WTC11 (cell line): ENCODE measurements at regions not wholly inside any gene's neighbourhood (a gene's known extent, or its start where the extent isn't known, plus 50 kb on each side); places are given as distances from the start of the nearest gene placed in this dataset.

Source experiments
- ATAC-seq: fragments of 200-7000 bp; cut with Tn5 transposase; 2 replicates; pipeline ENCODE4 v1.10.0; 2021; ENCODE audit warnings: mild to moderate bottlenecking, moderate library complexity
- CTCF ChIA-PET: fragments of 300-600 bp; sonication (Branson Sonifier 250); formaldehyde crosslinking; loops from one replicate; lab custom pipeline; 2021; ENCODE audit warnings: antibody characterized with exemption; lab: Charles Lee
- POLR2A ChIA-PET: fragments of 350-600 bp; sonication (Branson Sonifier 250); formaldehyde crosslinking; loops from one replicate; lab custom pipeline; 2021; ENCODE audit warnings: antibody characterized with exemption; lab: Charles Lee
- DNase-seq: peaks from one replicate; pipeline ENCODE4 v3.0.0; 2021; ENCODE audit warnings: low spot score
- H3K27ac Mint-ChIP-seq: 2 replicates; pipeline ENCODE4 v1.8.0; 2021; ENCODE audit warnings: mixed read lengths
- H3K27me3 Mint-ChIP-seq: 2 replicates; pipeline ENCODE4 v1.8.0; 2021; ENCODE audit warnings: low read depth, mild to moderate bottlenecking, moderate library complexity, mixed read lengths
- H3K36me3 Mint-ChIP-seq: 2 replicates; pipeline ENCODE4 v1.8.0; 2021; ENCODE audit warnings: mixed read lengths
- H3K4me1 Mint-ChIP-seq: 2 replicates; pipeline ENCODE4 v1.8.0; 2022; ENCODE audit warnings: mixed read lengths
- H3K4me3 Mint-ChIP-seq: 2 replicates; pipeline ENCODE4 v1.8.0; 2021; ENCODE audit warnings: mild to moderate bottlenecking, moderate library complexity, mixed read lengths
- H3K9me3 Mint-ChIP-seq: 2 replicates; pipeline ENCODE4 v1.8.0; 2021; ENCODE audit warnings: mixed read lengths
- ARID4B ChIP-seq: sonication (generic); formaldehyde crosslinking; IDR thresholded peaks from 2 replicates; pipeline ENCODE4 v1.8.0; 2023; ENCODE audit warnings: missing genetic modification reagents, mild to moderate bottlenecking, borderline replicate concordance
- FOXP1 ChIP-seq: sonication (generic); formaldehyde crosslinking; IDR thresholded peaks from 2 replicates; pipeline ENCODE4 v1.8.0; 2022; ENCODE audit warnings: missing genetic modification reagents, mild to moderate bottlenecking, moderate library complexity, borderline replicate concordance
- GRHL2 ChIP-seq: fragments of 250-450 bp; sonication (Bioruptor Pico); IDR thresholded peaks from 2 replicates; pipeline ENCODE4 v1.8.0; 2022; ENCODE audit warnings: mild to moderate bottlenecking, moderate library complexity; ENCODE audit not compliant: insufficient replicate concordance, severe bottlenecking
- HMGXB4 ChIP-seq: sonication (generic); formaldehyde crosslinking; IDR thresholded peaks from 2 replicates; pipeline ENCODE4 v1.8.1; 2023; ENCODE audit warnings: mild to moderate bottlenecking, moderate library complexity, missing genetic modification reagents
- IRF1 ChIP-seq: sonication (generic); formaldehyde crosslinking; IDR thresholded peaks from 2 replicates; pipeline ENCODE4 v1.8.0; 2023; ENCODE audit warnings: missing genetic modification reagents
- IRF2 ChIP-seq: sonication (generic); formaldehyde crosslinking; IDR thresholded peaks from 2 replicates; pipeline ENCODE4 v1.8.0; 2022; ENCODE audit warnings: low read depth, missing genetic modification reagents, borderline replicate concordance
- JAZF1 ChIP-seq: fragments of 250-450 bp; sonication (Bioruptor Pico); IDR thresholded peaks from 2 replicates; pipeline ENCODE4 v1.9.0; 2021; ENCODE audit warnings: moderate library complexity, mild to moderate bottlenecking, inconsistent platforms
- JUN ChIP-seq: sonication (generic); formaldehyde crosslinking; IDR thresholded peaks from 2 replicates; pipeline ENCODE4 v1.8.0; 2023; ENCODE audit warnings: mild to moderate bottlenecking, missing genetic modification reagents
- MYBL2 ChIP-seq: sonication (generic); formaldehyde crosslinking; IDR thresholded peaks from 2 replicates; pipeline ENCODE4 v1.8.1; 2023; ENCODE audit warnings: mild to moderate bottlenecking, moderate library complexity, missing genetic modification reagents
- RORB ChIP-seq: fragments of 250-450 bp; sonication (Bioruptor Pico); IDR thresholded peaks from 2 replicates; pipeline ENCODE4 v1.9.0; 2021; ENCODE audit warnings: mild to moderate bottlenecking
- SMAD4 ChIP-seq: sonication (generic); formaldehyde crosslinking; IDR thresholded peaks from 2 replicates; pipeline ENCODE4 v1.8.0; 2022; ENCODE audit warnings: mild to moderate bottlenecking, missing genetic modification reagents
- SOX15 ChIP-seq: fragments of 250-450 bp; sonication (Bioruptor Pico); IDR thresholded peaks from 2 replicates; pipeline ENCODE4 v1.9.0; 2021; ENCODE audit warnings: mild to moderate bottlenecking
- SP1 ChIP-seq: sonication (generic); formaldehyde crosslinking; conservative IDR thresholded peaks from 2 replicates; pipeline ENCODE4 v1.8.1; 2022; ENCODE audit warnings: missing genetic modification reagents
- STAT6 ChIP-seq: sonication (generic); formaldehyde crosslinking; conservative IDR thresholded peaks from 2 replicates; pipeline ENCODE4 v1.8.1; 2023; ENCODE audit warnings: mild to moderate bottlenecking, low read depth, missing genetic modification reagents, moderate library complexity
- TCF7 ChIP-seq: sonication (generic); formaldehyde crosslinking; IDR thresholded peaks from 2 replicates; pipeline ENCODE4 v1.8.0; 2022; ENCODE audit warnings: mild to moderate bottlenecking, low read depth, missing genetic modification reagents, moderate library complexity
- USF2 ChIP-seq: sonication (generic); formaldehyde crosslinking; IDR thresholded peaks from 2 replicates; pipeline ENCODE4 v1.8.1; 2023; ENCODE audit warnings: mild to moderate bottlenecking, missing genetic modification reagents, moderate library complexity
- ZBTB21 ChIP-seq: sonication (generic); formaldehyde crosslinking; IDR thresholded peaks from 2 replicates; pipeline ENCODE4 v1.8.1; 2023; ENCODE audit warnings: mild to moderate bottlenecking, missing genetic modification reagents, borderline replicate concordance
- ZNF232 ChIP-seq: sonication (generic); formaldehyde crosslinking; IDR thresholded peaks from 2 replicates; pipeline ENCODE4 v1.8.0; 2022; ENCODE audit warnings: mild to moderate bottlenecking, missing genetic modification reagents
- ZNF532 ChIP-seq: fragments of 250-450 bp; sonication (Bioruptor Pico); IDR thresholded peaks from 2 replicates; pipeline ENCODE4 v1.9.0; 2021; ENCODE audit warnings: mild to moderate bottlenecking, borderline replicate concordance

DNA sequence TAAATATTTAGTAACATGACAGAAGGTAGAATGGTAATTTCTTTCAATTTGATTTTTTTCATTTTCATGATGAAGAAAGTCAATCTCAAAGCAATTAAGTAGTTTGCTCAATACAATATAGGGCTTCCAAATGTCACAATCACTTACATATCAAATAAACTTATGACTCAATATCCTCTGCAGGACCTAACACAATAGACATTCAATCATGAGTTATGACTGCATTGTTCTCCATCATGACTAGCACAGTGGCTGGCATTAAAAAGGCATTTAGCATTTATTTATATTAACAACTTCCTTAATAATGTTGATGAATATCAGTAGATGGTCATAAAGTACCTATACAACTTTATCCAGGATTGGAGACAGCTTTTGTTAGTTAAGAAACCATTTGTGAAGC is 1499.6 kb downstream of the EFNA5 start:
- POLR2A ChIA-PET, result no interaction called here
- Mint-ChIP-seq H3K4me1 (peaks cover 9% of the 10 kb centered on the region), H3K27me3 (no peaks in the 10 kb centered on the region; the same call in 1 of the 2 replicates), H3K4me3 (no peak overlapping the region), H3K9me3 (peaks cover 47% of the 10 kb centered on the region)
- no peak for DNase-seq
- ATAC-seq, result no peak
- CTCF ChIA-PET, result no interaction called here
- TF ChIP-seq JAZF1 (CRISPR knock-in tag) (no peak), SOX15 (CRISPR knock-in tag) (no peak), ZNF232 (no peak), USF2 (no peak), GRHL2 (CRISPR knock-in tag) (no peak), STAT6 (CRISPR knock-in tag) (no peak), JUN (CRISPR knock-in tag) (no peak), TCF7 (no peak), RORB (CRISPR knock-in tag) (no peak), ZBTB21 (no peak), ARID4B (CRISPR knock-in tag) (no peak), MYBL2 (CRISPR knock-in tag) (no peak), FOXP1 (CRISPR knock-in tag) (no peak), SP1 (CRISPR knock-in tag) (no peak), SMAD4 (no peak), HMGXB4 (no peak), IRF1 (CRISPR knock-in tag) (no peak), IRF2 (CRISPR knock-in tag) (no peak), ZNF532 (CRISPR knock-in tag) (no peak)
- TF ChIP-seq, all 79 proteins: peak for 0
- H3K27ac Mint-ChIP-seq, result no peak overlapping the region
- H3K36me3 Mint-ChIP-seq, result peaks cover 34% of the 10 kb centered on the region
